Testis (tissue), 2 donors: ENCODE measurements at regions not wholly inside any gene's neighbourhood (a gene's known extent, or its start where the extent isn't known, plus 50 kb on each side); places are given as distances from the start of the nearest gene placed in this dataset.

Source experiments
- CTCF ChIP-seq, 3 experiments: fragments of 450-650 bp in 2 of 3; fragments of 200-600 bp in 1 of 3; sonication (generic) in 1 of 3; IDR thresholded peaks; one replicate each; pipeline ENCODE4 v1.5.1; 2016 to 2019; ENCODE audit warnings: antibody characterized with exemption in 3 of 3, mild to moderate bottlenecking in 2 of 3, moderate library complexity in 1 of 3
- POLR2A ChIP-seq: fragments of 450-650 bp; IDR thresholded peaks from one replicate; pipeline ENCODE4 v1.6.1; 2017; ENCODE audit warnings: antibody characterized with exemption, mild to moderate bottlenecking, moderate library complexity

- TF ChIP-seq CTCF (IDR thresholded peaks at IDR 0.05) (no peak), POLR2A (no peak)
Observed at GRCh38 chr12:76232013-76232412, 116.2 kb downstream of the BBS10 start.
